Liver (tissue), 8 donors: ENCODE measurements at regions not wholly inside any gene's neighbourhood (a gene's known extent, or its start where the extent isn't known, plus 50 kb on each side); places are given as distances from the start of the nearest gene placed in this dataset.
A peak's percentile ranks its signal among the peaks of the same experiment; 100 is the strongest.

Experiments used
- DNase-seq: peaks from one replicate; pipeline ENCODE4 v3.0.0-alpha.2; 2017; ENCODE audit warnings: low spot score
- H3K27ac ChIP-seq, 2 donors: one replicate each; pipeline ENCODE4 v1.7.0; 2013; ENCODE audit warnings: inconsistent platforms in 2 of 2, low read length in 2 of 2, control low read depth in 1 of 2, low read depth in 1 of 2, mild to moderate bottlenecking in 1 of 2
- H3K27me3 ChIP-seq, 4 donors: one replicate each; pipeline versions ENCODE4 v1.6.1 to v1.7.0; 2013; ENCODE audit warnings: low read length in 3 of 4, inconsistent platforms in 1 of 4, mild to moderate bottlenecking in 1 of 4, moderate library complexity in 1 of 4; ENCODE audit not compliant: control insufficient read depth in 4 of 4, insufficient read depth in 4 of 4
- H3K36me3 ChIP-seq, 4 donors: one replicate each; pipeline versions ENCODE4 v1.6.1 to v1.7.0; 2013; ENCODE audit warnings: low read length in 3 of 4, mild to moderate bottlenecking in 3 of 4, low read depth in 1 of 4, moderate library complexity in 1 of 4; ENCODE audit not compliant: control insufficient read depth in 4 of 4, insufficient read depth in 3 of 4
- H3K4me1 ChIP-seq, 4 donors: one replicate each; pipeline versions ENCODE4 v1.6.1 to v1.7.0; 2013; ENCODE audit warnings: low read length in 3 of 4, mild to moderate bottlenecking in 3 of 4, moderate library complexity in 1 of 4; ENCODE audit not compliant: control insufficient read depth in 4 of 4, insufficient read depth in 4 of 4
- H3K4me3 ChIP-seq, 3 donors: one replicate each; pipeline versions ENCODE4 v1.6.1 to v1.7.0; 2013; ENCODE audit warnings: low read length in 3 of 3, control low read depth in 1 of 3, low read depth in 1 of 3, mild to moderate bottlenecking in 1 of 3
- H3K9ac ChIP-seq, 2 donors: one replicate each; pipeline ENCODE4 v1.7.0; 2013; ENCODE audit warnings: low read length in 2 of 2, mild to moderate bottlenecking in 2 of 2, moderate library complexity in 2 of 2, control low read depth in 1 of 2, low read depth in 1 of 2
- H3K9me3 ChIP-seq, 4 donors: one replicate each; pipeline versions ENCODE4 v1.6.1 to v1.7.0; 2013; ENCODE audit warnings: low read length in 3 of 4; ENCODE audit not compliant: control insufficient read depth in 4 of 4
- ATF3 ChIP-seq: IDR thresholded peaks from 2 replicates; pipeline ENCODE4 v1.6.1; 2016; ENCODE audit warnings: antibody characterized with exemption
- CTCF ChIP-seq: fragments of 150-350 bp; IDR thresholded peaks from 2 replicates; pipeline ENCODE4 v1.5.1; 2017; ENCODE audit warnings: improper control_type of control experiment, low read depth, low read length; ENCODE audit not compliant: missing input control
- EGR1 ChIP-seq, 2 donors: IDR thresholded peaks; 2 replicates each; pipeline ENCODE4 v1.6.1; 2016 to 2018; ENCODE audit warnings: antibody characterized with exemption in 2 of 2, low read depth in 2 of 2
- FOXA1 ChIP-seq: IDR thresholded peaks from 2 replicates; pipeline ENCODE4 v1.6.1; 2016; ENCODE audit warnings: antibody characterized with exemption
- FOXA2 ChIP-seq: IDR thresholded peaks from 2 replicates; pipeline ENCODE4 v1.6.1; 2016; ENCODE audit warnings: antibody characterized with exemption
- GABPA ChIP-seq, 2 donors: IDR thresholded peaks in 1 of 2; conservative IDR thresholded peaks in 1 of 2; 2 replicates each; pipeline ENCODE4 v1.6.1; 2016; ENCODE audit warnings: antibody characterized with exemption in 2 of 2, mild to moderate bottlenecking in 1 of 2, moderate library complexity in 1 of 2
- HNF4A ChIP-seq, 2 donors: conservative IDR thresholded peaks; 2 replicates each; pipeline ENCODE4 v1.6.1; 2016; ENCODE audit warnings: antibody characterized with exemption in 2 of 2, mild to moderate bottlenecking in 2 of 2
- HNF4G ChIP-seq: IDR thresholded peaks from 2 replicates; pipeline ENCODE4 v1.6.1; 2016; ENCODE audit warnings: antibody characterized with exemption
- JUND ChIP-seq, 2 donors: IDR thresholded peaks; 2 replicates each; pipeline ENCODE4 v1.6.1; 2016; ENCODE audit warnings: antibody characterized with exemption in 2 of 2
- MAX ChIP-seq: IDR thresholded peaks from 2 replicates; pipeline ENCODE4 v1.6.1; 2016; ENCODE audit warnings: antibody characterized with exemption
- NR2F2 ChIP-seq: IDR thresholded peaks from 2 replicates; pipeline ENCODE4 v1.6.1; 2016; ENCODE audit warnings: antibody characterized with exemption
- RAD21 ChIP-seq, 2 donors: IDR thresholded peaks; 2 replicates each; pipeline ENCODE4 v1.6.1; 2016; ENCODE audit warnings: antibody characterized with exemption in 2 of 2, mild to moderate bottlenecking in 2 of 2
- REST ChIP-seq: IDR thresholded peaks from 2 replicates; pipeline ENCODE4 v1.6.1; 2016; ENCODE audit warnings: antibody characterized with exemption, mild to moderate bottlenecking
- RXRA ChIP-seq, 2 donors: IDR thresholded peaks; 2 replicates each; pipeline ENCODE4 v1.6.1; 2017 to 2018; ENCODE audit warnings: antibody characterized with exemption in 2 of 2, mild to moderate bottlenecking in 1 of 2
- SP1 ChIP-seq: IDR thresholded peaks from 2 replicates; pipeline ENCODE4 v1.6.1; 2018; ENCODE audit warnings: antibody characterized with exemption, mild to moderate bottlenecking
- TAF1 ChIP-seq: conservative IDR thresholded peaks from 2 replicates; pipeline ENCODE4 v1.6.1; 2016; ENCODE audit warnings: antibody characterized with exemption, mild to moderate bottlenecking
- YY1 ChIP-seq: IDR thresholded peaks from 2 replicates; pipeline ENCODE4 v1.6.1; 2016; ENCODE audit warnings: antibody characterized with exemption, mild to moderate bottlenecking
- ZBTB33 ChIP-seq: IDR thresholded peaks from 2 replicates; pipeline ENCODE4 v1.6.1; 2016; ENCODE audit warnings: antibody characterized with exemption
- WGBS: extraction: QIAGEN DNeasy Blood & Tissue Kit; methylation state at CpG from one replicate; pipeline ENCODE4 v1.1.7; 2013; 5-methylcytosine and 5-hydroxymethylcytosine counted together
- donor health status: healthy.
- donor health status: healthy.
- donor health status: healthy.
- donor health status: healthy.
- donor health status: healthy.

- Histone ChIP-seq H3K27me3 (no peaks in the 10 kb centered on the region), H3K9ac (no peak overlapping the region), H3K36me3 (no peaks in the 10 kb centered on the region), H3K4me1 (peaks cover 0 to 4% (median under 1%) of the 10 kb centered on the region in 4 donors), H3K27ac (no peak overlapping the region), H3K4me3 (no peak overlapping the region), H3K9me3 (no peaks in the 10 kb centered on the region)
- peak in 1 of 2 donors; percentile 27 for TF ChIP-seq RXRA (IDR thresholded peaks at IDR 0.05)
- peak; percentile 81 for TF ChIP-seq FOXA2
- no peak for TF ChIP-seq GABPA (IDR thresholded peaks at IDR 0.05 in 1 of 2, conservative IDR thresholded peaks at IDR 0.05 in 1 of 2)
- TF ChIP-seq NR2F2, result no peak
- peak in 1 of 2 donors; percentile 18 for TF ChIP-seq JUND (IDR thresholded peaks at IDR 0.05)
- no peak for TF ChIP-seq RAD21 (IDR thresholded peaks at IDR 0.05)
- TF ChIP-seq ATF3, result no peak
- TF ChIP-seq TAF1, result no peak
- peak; percentile 54 for TF ChIP-seq FOXA1
- TF ChIP-seq HNF4A (conservative IDR thresholded peaks at IDR 0.05), result peak; percentile 66 to 86
- no peak for TF ChIP-seq HNF4G
- 36% methylated on average over 2 of the region's 2 CpGs for WGBS
- no peak for DNase-seq
Measured at GRCh38 chr3:117754058-117754457, 1044.5 kb downstream of the TUSC7 start.

- peak in 1 of 2 donors; percentile 28 for TF ChIP-seq RXRA (IDR thresholded peaks at IDR 0.05)
- no peak for TF ChIP-seq TAF1
- TF ChIP-seq CTCF, result no peak
- TF ChIP-seq ATF3, result no peak
- TF ChIP-seq ZBTB33, result no peak
- peak in 1 of 2 donors; percentile 42 for TF ChIP-seq JUND (IDR thresholded peaks at IDR 0.05)
- TF ChIP-seq REST, result no peak
- no peak for TF ChIP-seq FOXA2
- TF ChIP-seq NR2F2, result no peak
- TF ChIP-seq HNF4G, result peak; percentile 86
- TF ChIP-seq FOXA1, result no peak
- TF ChIP-seq HNF4A (conservative IDR thresholded peaks at IDR 0.05), result peak; percentile 97 to 98
- TF ChIP-seq EGR1 (IDR thresholded peaks at IDR 0.05; ENCODE audit: low read depth in 2 of 2), result no peak
- no peak for TF ChIP-seq MAX
- TF ChIP-seq YY1, result peak; percentile 51
- TF ChIP-seq RAD21 (IDR thresholded peaks at IDR 0.05), result no peak
- no peak for TF ChIP-seq GABPA (IDR thresholded peaks at IDR 0.05 in 1 of 2, conservative IDR thresholded peaks at IDR 0.05 in 1 of 2)
- peak; percentile 44 for TF ChIP-seq SP1
- Histone ChIP-seq H3K4me1 (peaks cover 0 to 4% (median under 1%) of the 10 kb centered on the region in 4 donors), H3K4me3 (no peak overlapping the region), H3K27me3 (no peaks in the 10 kb centered on the region), H3K9ac (no peak overlapping the region), H3K9me3 (no peaks in the 10 kb centered on the region), H3K36me3 (no peaks in the 10 kb centered on the region), H3K27ac (no peak overlapping the region)
- 20% methylated on average over 2 of the region's 2 CpGs for WGBS
- no peak for DNase-seq
Measured at GRCh38 chr3:117754841-117755240, 1045.3 kb downstream of the TUSC7 start.
